NCI-H526 (cell line): ENCODE measurements at regions not wholly inside any gene's neighbourhood (a gene's known extent, or its start where the extent isn't known, plus 50 kb on each side); places are given as distances from the start of the nearest gene placed in this dataset.
A peak's percentile ranks its signal among the peaks of the same experiment; 100 is the strongest.
"Not testable (repeated sequence)": the region's sequence is repeated elsewhere in the genome, so short reads cannot be mapped to it uniquely, and the experiment has no call there.

ENCODE experiments used
- DNase-seq, 2 experiments: peaks; one replicate each; lab custom pipeline; 2025; lab: John Stamatoyannopoulos, UW

GRCh38 chr21:31609081-31609480 is 50.4 kb upstream of the SOD1 start:
- DNase-seq: no peak

- no peak for DNase-seq
Observed at GRCh38 chr21:31607791-31608190, 51.7 kb upstream of the SOD1 start.

- DNase-seq: no peak
Observed at GRCh38 chr21:31606081-31606874, 53.2 kb upstream of the SOD1 start.

GRCh38 chr21:31604591-31605190 is 54.8 kb upstream of the SOD1 start:
- peak; percentile 55 to 84 for DNase-seq

GRCh38 chr21:31599563-31599962 is 59.9 kb upstream of the SOD1 start:
- no peak for DNase-seq

GRCh38 chr21:31599013-31599412 is 60.5 kb upstream of the SOD1 start:
- no peak for DNase-seq

GRCh38 chr21:31597683-31598082 is 61.8 kb upstream of the SOD1 start:
- peak; percentile 35 to 65 for DNase-seq

GRCh38 chr21:31596055-31596454 is 63.4 kb upstream of the SOD1 start:
- DNase-seq: no peak

- no peak for DNase-seq
Observed at GRCh38 chr21:31594726-31595125, 64.8 kb upstream of the SOD1 start.

- no peak for DNase-seq
Observed at GRCh38 chr21:31594279-31594678, 65.2 kb upstream of the SOD1 start.

GRCh38 chr21:31592963-31593560 is 66.4 kb upstream of the SOD1 start:
- no peak for DNase-seq

GRCh38 chr21:31592516-31592915 is 67.0 kb upstream of the SOD1 start:
- no peak for DNase-seq

GRCh38 chr21:31589820-31590219 is 69.7 kb upstream of the SOD1 start:
- no peak for DNase-seq

- DNase-seq: no peak
Observed at GRCh38 chr21:31586118-31586517, 73.4 kb upstream of the SOD1 start.

- not testable (repeated sequence) for DNase-seq
Observed at GRCh38 chr21:31583937-31584336, 75.6 kb upstream of the SOD1 start.

- no peak for DNase-seq
Observed at GRCh38 chr21:31583498-31583897, 76.0 kb upstream of the SOD1 start.

GRCh38 chr21:31580866-31581276 is 78.6 kb upstream of the SOD1 start:
- DNase-seq: peak; percentile 52 to 86

- peak in 1 of 2 experiments; percentile 17 for DNase-seq
Observed at GRCh38 chr21:31577271-31577670, 82.2 kb upstream of the SOD1 start.

GRCh38 chr21:31576428-31576827 is 83.1 kb upstream of the SOD1 start:
- DNase-seq: no peak

- no peak for DNase-seq
Observed at GRCh38 chr21:31573217-31573616, 86.3 kb upstream of the SOD1 start.

GRCh38 chr21:31571879-31572278 is 87.6 kb upstream of the SOD1 start:
- no peak for DNase-seq

- DNase-seq: no peak
Observed at GRCh38 chr21:31570824-31571566, 88.5 kb upstream of the SOD1 start.

GRCh38 chr21:31566611-31567010 is 92.9 kb upstream of the SOD1 start:
- no peak for DNase-seq
